Right lobe of liver (tissue), 4 donors: ENCODE measurements at regions not wholly inside any gene's neighbourhood (a gene's known extent, or its start where the extent isn't known, plus 50 kb on each side); places are given as distances from the start of the nearest gene placed in this dataset.

Experiments used
- CTCF ChIP-seq, 4 donors: fragments of 200-600 bp in 3 of 4; fragments of 450-650 bp in 1 of 4; IDR thresholded peaks; one replicate each; pipeline versions ENCODE4 v1.5.1 to v1.8.0; 2016 to 2022; ENCODE audit warnings: antibody characterized with exemption in 4 of 4, mild to moderate bottlenecking in 2 of 4
- POLR2A ChIP-seq: fragments of 450-650 bp; IDR thresholded peaks from one replicate; pipeline ENCODE4 v1.6.1; 2017; ENCODE audit warnings: antibody characterized with exemption, mild to moderate bottlenecking
- donor health status: DM: no; HTN: no; CAD: no.
- donor health status: DM: no; HTN: no; CAD: no.
- donor health status: DM: no; HTN: yes; CAD: no.

GRCh38 chr5:12313602-12314001, 409.4 kb upstream of the CTNND2 start:
- no peak for TF ChIP-seq CTCF (IDR thresholded peaks at IDR 0.05)
- no peak for TF ChIP-seq POLR2A
